Upper lobe of right lung (tissue), 1 donor: ENCODE measurements at regions not wholly inside any gene's neighbourhood (a gene's known extent, or its start where the extent isn't known, plus 50 kb on each side); places are given as distances from the start of the nearest gene placed in this dataset.

Experiments
- ATAC-seq: fragments of 200-7000 bp; cut with Tn5 transposase; one replicate; pipeline ENCODE4 v1.9.1; 2020; ENCODE audit warnings: mild to moderate bottlenecking, moderate library complexity
- DNase-seq: peaks from one replicate; pipeline ENCODE4 v3.0.0-alpha.2; 2020
- H3K27ac ChIP-seq: fragments of 200-600 bp; one replicate; pipeline ENCODE4 v1.8.0; 2022
- H3K27me3 ChIP-seq: fragments of 200-600 bp; one replicate; pipeline ENCODE4 v1.8.0; 2022; ENCODE audit warnings: mild to moderate bottlenecking
- H3K36me3 ChIP-seq: fragments of 200-600 bp; one replicate; pipeline ENCODE4 v1.8.0; 2022
- H3K4me1 ChIP-seq: fragments of 200-600 bp; one replicate; pipeline ENCODE4 v1.8.0; 2022
- H3K4me3 ChIP-seq: fragments of 200-600 bp; one replicate; pipeline ENCODE4 v1.8.0; 2022; ENCODE audit warnings: mild to moderate bottlenecking
- H3K9me3 ChIP-seq: fragments of 200-600 bp; one replicate; pipeline ENCODE4 v1.8.0; 2022
- CTCF ChIP-seq: fragments of 200-600 bp; IDR thresholded peaks from one replicate; pipeline ENCODE4 v1.8.0; 2022; ENCODE audit warnings: antibody characterized with exemption
- intact Hi-C: fragments of 100-400 bp; cut with DNase I; formaldehyde crosslinking; loops from one replicate; pipeline ENCODE4 v1.11.0; 2022
- donor health status: DM: no; HTN: yes; CAD: no; lungs with severe emphysema.

DNA sequence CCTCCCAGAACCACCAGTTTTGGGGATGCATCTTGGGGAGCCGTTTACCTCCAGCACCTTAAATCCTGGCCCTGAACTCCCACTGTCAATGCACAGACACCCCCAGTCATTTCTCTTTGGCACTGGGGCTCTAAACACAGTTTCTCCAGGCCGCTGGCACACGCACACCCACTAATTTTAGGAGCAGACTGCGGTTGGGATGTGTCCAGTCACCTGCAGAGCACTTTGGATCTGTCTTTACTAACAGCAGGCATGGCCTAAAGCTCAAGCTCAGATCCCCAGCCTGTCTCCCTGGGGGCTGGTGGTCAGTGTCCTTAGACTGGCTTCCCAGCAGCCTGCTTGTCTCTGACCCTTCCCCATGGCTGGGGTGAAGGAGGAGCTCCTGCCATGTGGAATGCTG lies 49.9 kb downstream of the SYNE3 start:
- no peak for TF ChIP-seq CTCF
- Histone ChIP-seq H3K9me3 (no peaks in the 10 kb centered on the region), H3K4me1 (peaks cover 4% of the 10 kb centered on the region), H3K36me3 (peaks cover 27% of the 10 kb centered on the region), H3K4me3 (no peak overlapping the region), H3K27me3 (no peaks in the 10 kb centered on the region), H3K27ac (no peak overlapping the region)
- DNase-seq (no peak), ATAC-seq (no peak)
- intact Hi-C loops: no loop called here

GRCh38 chr14:95465936-95466335 lies 50.5 kb downstream of the SYNE3 start:
- no peak overlapping the region for H3K4me3 ChIP-seq
- DNase-seq: no peak
- no peaks in the 10 kb centered on the region for H3K9me3 ChIP-seq
- no peak overlapping the region for H3K27ac ChIP-seq
- ATAC-seq: no peak
- peaks cover 27% of the 10 kb centered on the region for H3K36me3 ChIP-seq
- H3K27me3 ChIP-seq: no peaks in the 10 kb centered on the region
- H3K4me1 ChIP-seq: peaks cover 4% of the 10 kb centered on the region
- TF ChIP-seq CTCF: no peak
- intact Hi-C loops: no loop called here

DNA sequence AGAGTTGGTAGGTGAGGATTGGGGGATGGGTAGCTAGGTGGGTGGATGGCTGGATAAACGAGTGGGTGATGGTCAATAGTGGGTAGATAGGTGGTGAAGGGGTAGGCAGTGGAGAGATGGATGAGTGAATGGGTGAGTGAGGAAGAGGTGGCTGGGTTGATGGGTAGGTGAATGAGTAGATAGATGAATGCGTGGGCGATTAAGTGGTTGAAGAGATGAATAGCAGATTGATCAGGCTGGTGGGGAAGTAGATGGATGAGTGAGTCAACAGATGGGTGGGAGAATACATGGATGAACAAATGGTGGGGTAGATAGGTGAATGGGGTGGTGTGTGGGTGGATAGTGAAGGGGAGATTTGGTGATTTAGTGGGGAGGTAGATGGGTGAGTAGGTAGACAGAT lies 51.1 kb downstream of the SYNE3 start:
- Histone ChIP-seq H3K27ac (no peak overlapping the region), H3K27me3 (no peaks in the 10 kb centered on the region), H3K4me3 (no peak overlapping the region), H3K9me3 (no peaks in the 10 kb centered on the region), H3K36me3 (peaks cover 27% of the 10 kb centered on the region), H3K4me1 (peaks cover 4% of the 10 kb centered on the region)
- DNase-seq (no peak), ATAC-seq (no peak)
- TF ChIP-seq CTCF: no peak
- intact Hi-C loops: no loop called here

GRCh38 chr14:95464514-95464913 lies 51.9 kb downstream of the SYNE3 start:
- peaks cover 24% of the 10 kb centered on the region for H3K36me3 ChIP-seq
- no peaks in the 10 kb centered on the region for H3K9me3 ChIP-seq
- intact Hi-C loops: no loop called here
- no peak for DNase-seq
- H3K27ac ChIP-seq: no peak overlapping the region
- no peak for ATAC-seq
- no peaks in the 10 kb centered on the region for H3K27me3 ChIP-seq
- peaks cover 4% of the 10 kb centered on the region for H3K4me1 ChIP-seq
- no peak for TF ChIP-seq CTCF
- no peak overlapping the region for H3K4me3 ChIP-seq

DNA sequence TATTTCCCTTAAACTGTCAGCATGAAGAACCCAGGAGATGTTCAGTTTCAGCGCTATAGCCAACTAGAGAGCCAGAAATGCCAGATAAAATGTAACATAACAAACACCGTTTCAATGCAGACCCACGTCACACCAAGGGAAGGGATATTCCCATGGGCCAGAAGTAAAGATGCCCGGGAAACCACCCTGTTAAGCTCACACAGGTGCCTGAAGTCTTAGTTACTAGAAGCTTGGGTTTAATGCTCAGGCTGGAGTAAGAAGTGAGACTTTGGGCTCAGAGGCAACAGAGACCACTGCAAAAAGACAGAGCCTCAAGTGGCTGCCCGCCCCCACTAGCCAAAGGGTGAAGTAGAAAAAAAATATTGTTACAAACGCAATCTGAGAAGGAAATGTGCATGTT lies 52.3 kb downstream of the SYNE3 start:
- Histone ChIP-seq H3K4me3 (no peak overlapping the region), H3K27ac (no peak overlapping the region), H3K9me3 (no peaks in the 10 kb centered on the region), H3K36me3 (peaks cover 20% of the 10 kb centered on the region), H3K4me1 (peaks cover 4% of the 10 kb centered on the region), H3K27me3 (no peaks in the 10 kb centered on the region)
- TF ChIP-seq CTCF: no peak
- no peak for ATAC-seq
- intact Hi-C loops: no loop called here
- no peak for DNase-seq

DNA sequence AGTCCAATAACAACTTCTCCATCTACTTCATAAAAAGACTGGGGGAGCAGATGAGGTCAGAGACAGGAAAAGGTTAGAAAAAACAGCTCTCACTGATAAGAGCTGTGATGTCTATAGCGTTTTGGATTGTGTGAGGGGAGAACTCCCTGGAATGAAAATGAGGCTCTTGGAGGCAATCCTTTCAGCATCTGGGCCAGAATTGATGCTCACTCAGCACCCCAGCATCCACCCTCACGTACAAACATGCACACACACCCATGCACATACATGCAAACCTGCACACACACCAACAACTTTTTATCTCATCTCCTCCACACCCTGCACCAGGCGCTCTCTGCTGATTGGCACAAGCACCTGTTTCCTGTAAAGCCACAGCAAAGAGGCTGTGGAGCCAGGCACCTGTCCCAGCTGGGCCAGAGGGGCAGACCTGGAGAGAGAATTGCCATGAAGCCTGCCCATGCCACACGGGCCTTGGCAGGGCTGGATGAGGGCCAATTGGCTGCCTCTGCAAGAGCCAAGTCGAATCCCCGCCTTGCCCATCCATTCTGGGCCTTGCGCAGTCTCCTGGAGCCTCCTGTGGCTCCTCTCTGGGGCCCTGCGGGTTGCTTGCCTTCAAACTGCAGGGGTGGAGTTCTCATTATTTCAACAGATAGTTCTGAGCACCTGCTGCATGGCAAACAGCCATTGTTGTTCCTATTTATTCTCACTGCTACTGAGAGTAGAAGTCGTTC lies 53.1 kb downstream of the SYNE3 start:
- ATAC-seq (no peak), DNase-seq (no peak)
- Histone ChIP-seq H3K4me3 (no peak overlapping the region), H3K4me1 (peaks cover 4% of the 10 kb centered on the region), H3K36me3 (peaks cover 14% of the 10 kb centered on the region), H3K27me3 (no peaks in the 10 kb centered on the region), H3K9me3 (no peaks in the 10 kb centered on the region), H3K27ac (no peak overlapping the region)
- no peak for TF ChIP-seq CTCF
- intact Hi-C loops: no loop called here
